Activated naive CD4-positive, alpha-beta T cell treated with anti-CD3 and anti-CD28 coated beads for 36 hours (primary cell): ENCODE measurements at regions not wholly inside any gene's neighbourhood (a gene's known extent, or its start where the extent isn't known, plus 50 kb on each side); places are given as distances from the start of the nearest gene placed in this dataset.

ENCODE experiments used
- CTCF ChIA-PET: fragments of 350-600 bp; sonication (Branson Sonifier 250); formaldehyde crosslinking; loops from one replicate; lab custom pipeline; 2021; ENCODE audit warnings: antibody characterized with exemption; lab: Charles Lee
- DNase-seq: peaks from one replicate; pipeline ENCODE4 v3.0.0-alpha.2; 2020
- H3K27ac Mint-ChIP-seq: one replicate; pipeline ENCODE4 v1.8.0; 2021; ENCODE audit warnings: mild to moderate bottlenecking, mixed read lengths
- H3K27me3 Mint-ChIP-seq: one replicate; pipeline ENCODE4 v1.8.0; 2021; ENCODE audit warnings: low read depth, mixed read lengths
- H3K36me3 Mint-ChIP-seq: one replicate; pipeline ENCODE4 v1.8.0; 2021; ENCODE audit warnings: low read depth, mixed read lengths
- H3K4me1 Mint-ChIP-seq: one replicate; pipeline ENCODE4 v1.8.0; 2021; ENCODE audit warnings: low read depth, mixed read lengths
- H3K4me3 Mint-ChIP-seq: one replicate; pipeline ENCODE4 v1.8.0; 2021; ENCODE audit warnings: mild to moderate bottlenecking, moderate library complexity, mixed read lengths
- H3K9me3 Mint-ChIP-seq: one replicate; pipeline ENCODE4 v1.8.0; 2021; ENCODE audit warnings: mixed read lengths
- intact Hi-C: fragments of 100-400 bp; cut with micrococcal nuclease; formaldehyde crosslinking; loops from one replicate; pipeline ENCODE4 v1.15.1; 2023

DNA sequence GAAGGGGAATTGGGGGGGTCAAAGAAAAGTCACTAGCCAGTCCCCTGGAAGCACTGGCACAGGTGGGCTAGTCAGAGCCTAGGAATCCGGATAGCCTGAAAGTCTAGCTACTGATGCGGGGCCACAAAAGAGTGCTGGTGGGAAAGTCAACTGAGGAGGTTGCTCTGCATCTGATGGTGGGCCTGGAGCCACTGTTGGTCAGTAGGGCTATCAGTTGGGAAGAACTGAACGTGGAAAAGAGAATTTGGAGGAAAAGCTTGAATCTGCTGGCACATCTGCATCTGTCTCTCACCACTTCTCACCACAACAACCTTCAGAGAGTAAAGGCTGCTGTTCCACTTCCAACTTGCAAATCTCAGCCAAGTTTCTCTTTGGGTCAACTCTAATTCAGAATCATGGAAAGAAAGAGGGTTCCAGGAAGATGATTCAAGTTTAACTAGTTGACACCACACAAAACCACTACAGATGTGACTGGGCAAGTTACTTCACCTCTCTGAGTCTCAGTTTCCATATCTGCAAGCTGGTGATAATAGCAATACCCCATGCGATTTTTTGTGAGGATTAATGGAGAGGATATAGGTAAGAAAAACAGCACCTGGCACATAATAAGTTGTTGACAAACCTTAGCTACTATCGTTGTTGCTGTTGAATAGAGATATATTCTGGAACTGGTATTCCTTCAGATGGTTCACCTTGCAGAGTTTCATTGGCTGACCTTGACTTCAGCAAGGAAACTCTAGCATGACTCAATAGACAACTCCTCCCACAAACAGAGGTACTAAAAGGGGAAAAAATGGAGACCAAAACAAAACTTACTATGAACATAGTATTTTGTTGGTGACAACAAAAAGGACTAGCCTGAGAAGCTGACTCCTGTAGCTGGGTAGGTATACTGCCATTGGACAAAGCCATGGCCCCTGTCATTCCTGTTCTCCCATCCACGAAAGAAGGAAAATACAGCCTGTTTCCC lies 280.2 kb upstream of the STT3B start:
- H3K36me3 Mint-ChIP-seq = no peaks in the 10 kb centered on the region
- intact Hi-C loops = loop anchor here (1.0 to 10.0 kb wide), 18 partner anchors 10 to 1810 kb away; partner anchors contain the start of gene STT3B
- CTCF ChIA-PET = interaction anchor here (0.6 to 1.4 kb wide), 5 partner anchors 10 to 176 kb away, joined by 3 to 5 read pairs (median 3); no protein-coding TSS in a partner anchor
- DNase-seq = peak; percentile 58
- peak overlapping the region; percentile 65 for H3K27ac Mint-ChIP-seq
- H3K27me3 Mint-ChIP-seq = no peaks in the 10 kb centered on the region
- no peaks in the 10 kb centered on the region for H3K9me3 Mint-ChIP-seq
- H3K4me1 Mint-ChIP-seq = peaks cover 61% of the 10 kb centered on the region
- no peak overlapping the region for H3K4me3 Mint-ChIP-seq

DNA sequence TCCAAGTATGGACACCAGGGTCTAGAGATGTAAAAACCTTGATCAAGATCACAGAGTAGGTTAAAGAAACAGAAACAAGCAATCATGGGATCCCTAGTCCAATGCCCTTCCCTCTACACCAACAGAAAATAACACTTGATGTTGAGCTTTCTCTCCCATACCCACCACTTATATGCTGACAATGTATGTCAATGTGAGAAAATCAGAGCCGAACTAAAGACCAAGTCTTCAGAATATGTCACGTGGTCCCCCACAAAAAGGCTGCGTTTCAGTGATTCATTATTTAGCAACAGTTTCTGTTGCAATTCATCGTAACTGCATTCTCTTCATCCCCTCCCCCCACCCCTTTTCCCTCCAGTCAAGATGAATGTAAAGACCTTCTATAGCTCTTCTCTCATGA lies 278.9 kb upstream of the STT3B start:
- Mint-ChIP-seq H3K4me1 (peaks cover 51% of the 10 kb centered on the region), H3K4me3 (no peak overlapping the region), H3K9me3 (no peaks in the 10 kb centered on the region), H3K27ac (peak overlapping the region; percentile 65), H3K27me3 (no peaks in the 10 kb centered on the region), H3K36me3 (no peaks in the 10 kb centered on the region)
- peak; percentile 59 for DNase-seq
- CTCF ChIA-PET = interaction anchor here (0.6 to 1.0 kb wide), 3 partner anchors 96 to 180 kb away, joined by 3 read pairs; no protein-coding TSS in a partner anchor
- intact Hi-C loops = loop anchor here (2.0 to 10.0 kb wide), 9 partner anchors 104 to 1809 kb away; no protein-coding TSS in a partner anchor

DNA sequence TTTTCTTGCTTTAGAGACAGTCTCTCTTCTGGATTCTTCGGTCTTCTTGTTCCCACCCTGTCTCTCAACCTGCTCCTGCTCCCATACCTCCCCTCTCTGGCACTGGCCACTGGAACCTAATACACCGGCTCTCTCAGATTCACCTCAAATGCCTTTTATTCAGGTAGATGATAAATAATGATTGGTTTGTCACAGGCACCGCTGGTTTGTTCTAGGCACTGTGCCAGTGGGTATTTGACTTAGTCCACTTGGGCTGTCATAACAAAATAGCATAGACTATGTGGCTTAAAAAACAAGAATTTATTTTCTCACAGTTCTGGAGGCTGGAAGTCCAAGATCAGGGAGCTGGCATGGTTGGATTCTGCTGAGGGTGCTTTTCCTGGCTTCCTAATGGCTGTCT lies 278.2 kb upstream of the STT3B start:
- H3K4me3 Mint-ChIP-seq = no peak overlapping the region
- no peaks in the 10 kb centered on the region for H3K27me3 Mint-ChIP-seq
- no peaks in the 10 kb centered on the region for H3K36me3 Mint-ChIP-seq
- peak overlapping the region; percentile 54 for H3K27ac Mint-ChIP-seq
- intact Hi-C loops = loop anchor here (5.0 to 10.0 kb wide), 8 partner anchors 103 to 1808 kb away; no protein-coding TSS in a partner anchor
- CTCF ChIA-PET = interaction anchor here (0.6 kb wide), 1 partner anchor 97 kb away, joined by 3 read pairs; no protein-coding TSS in a partner anchor
- peaks cover 3% of the 10 kb centered on the region for H3K9me3 Mint-ChIP-seq
- peaks cover 45% of the 10 kb centered on the region for H3K4me1 Mint-ChIP-seq
- DNase-seq = no peak

DNA sequence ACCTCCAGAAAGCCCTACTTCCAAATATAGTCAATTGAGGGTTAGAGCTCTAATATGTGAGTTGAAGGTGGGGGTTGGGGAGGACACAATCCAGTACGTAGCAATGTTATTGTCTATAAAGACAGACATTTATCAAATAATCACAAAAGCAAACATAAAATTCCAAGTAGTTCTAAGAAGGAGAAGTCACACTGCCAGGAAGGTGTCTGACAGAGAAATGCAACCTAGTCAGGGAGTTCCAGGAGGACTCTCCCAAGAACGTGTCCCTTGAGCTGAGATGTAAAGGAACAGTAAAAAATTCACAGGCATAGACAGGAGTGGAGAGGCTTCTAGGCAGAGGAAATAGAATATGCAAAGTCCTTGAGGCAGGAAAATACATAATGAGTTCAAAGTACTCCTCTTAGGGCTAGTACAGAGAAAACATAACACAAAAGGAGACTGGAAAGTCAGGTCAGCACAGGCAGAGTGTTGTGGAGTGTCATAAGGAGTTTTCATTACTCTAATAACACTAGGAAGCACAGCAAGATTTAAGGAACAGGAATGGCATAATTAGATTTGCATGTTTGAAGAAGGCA lies 277.6 kb upstream of the STT3B start:
- CTCF ChIA-PET = no interaction called here
- Mint-ChIP-seq H3K9me3 (peaks cover 3% of the 10 kb centered on the region), H3K4me1 (peaks cover 39% of the 10 kb centered on the region), H3K4me3 (no peak overlapping the region), H3K27me3 (no peaks in the 10 kb centered on the region), H3K36me3 (no peaks in the 10 kb centered on the region), H3K27ac (no peak overlapping the region)
- no peak for DNase-seq
- intact Hi-C loops = loop anchor here (10.0 kb wide), 2 partner anchors 860 to 1570 kb away; no protein-coding TSS in a partner anchor

DNA sequence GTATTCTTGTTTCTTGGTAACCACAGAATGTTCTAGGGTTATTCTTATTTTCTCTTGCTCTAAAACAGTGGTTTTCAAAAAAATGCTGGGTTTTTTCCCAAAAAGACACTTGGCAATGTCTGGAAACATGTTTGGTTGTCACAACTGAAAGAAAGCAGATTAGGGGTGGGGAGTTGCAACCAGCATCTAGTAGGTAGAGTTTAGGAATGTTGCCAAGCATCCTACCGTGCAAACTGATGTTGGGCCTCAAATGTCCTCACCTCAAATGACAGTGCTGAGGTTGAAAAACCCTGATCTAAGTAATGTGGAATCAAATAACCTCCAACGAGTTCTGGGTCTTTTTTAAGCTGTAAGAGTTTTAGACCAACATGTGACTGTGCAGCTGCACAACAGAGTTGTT lies 270.5 kb upstream of the STT3B start:
- intact Hi-C loops = no loop called here

DNA sequence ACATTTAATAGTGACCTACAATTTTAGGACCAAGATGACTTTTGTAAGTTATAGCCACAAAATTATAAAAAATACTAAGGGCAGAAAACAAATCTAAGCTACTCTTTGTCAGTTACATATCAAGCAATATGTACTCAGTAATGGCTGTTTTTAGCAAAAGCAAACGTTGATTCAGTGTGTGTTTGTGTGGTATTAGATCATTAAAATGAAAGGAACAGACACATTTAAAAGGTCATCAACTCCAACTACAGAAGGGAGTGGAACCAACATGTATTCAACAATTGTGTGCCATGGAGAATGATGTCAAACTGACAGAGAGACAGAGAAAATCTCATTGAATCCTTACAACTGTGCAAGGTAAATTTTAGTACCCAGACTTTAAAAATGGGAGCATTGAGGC lies 268.8 kb upstream of the STT3B start:
- H3K9me3 Mint-ChIP-seq = peaks cover 5% of the 10 kb centered on the region
- no peak overlapping the region for H3K4me3 Mint-ChIP-seq
- no peaks in the 10 kb centered on the region for H3K36me3 Mint-ChIP-seq
- H3K4me1 Mint-ChIP-seq = peaks cover 4% of the 10 kb centered on the region
- CTCF ChIA-PET = no interaction called here
- intact Hi-C loops = no loop called here
- no peak overlapping the region for H3K27ac Mint-ChIP-seq
- DNase-seq = no peak
- no peaks in the 10 kb centered on the region for H3K27me3 Mint-ChIP-seq

More for the DNA sequence above, 270.5 kb upstream of the STT3B start:
- H3K27me3 Mint-ChIP-seq = no peaks in the 10 kb centered on the region
- CTCF ChIA-PET = no interaction called here
- no peak for DNase-seq
- H3K27ac Mint-ChIP-seq = no peak overlapping the region
- no peak overlapping the region for H3K4me3 Mint-ChIP-seq
- H3K36me3 Mint-ChIP-seq = no peaks in the 10 kb centered on the region
- peaks cover 5% of the 10 kb centered on the region for H3K9me3 Mint-ChIP-seq
- H3K4me1 Mint-ChIP-seq = no peaks in the 10 kb centered on the region

DNA sequence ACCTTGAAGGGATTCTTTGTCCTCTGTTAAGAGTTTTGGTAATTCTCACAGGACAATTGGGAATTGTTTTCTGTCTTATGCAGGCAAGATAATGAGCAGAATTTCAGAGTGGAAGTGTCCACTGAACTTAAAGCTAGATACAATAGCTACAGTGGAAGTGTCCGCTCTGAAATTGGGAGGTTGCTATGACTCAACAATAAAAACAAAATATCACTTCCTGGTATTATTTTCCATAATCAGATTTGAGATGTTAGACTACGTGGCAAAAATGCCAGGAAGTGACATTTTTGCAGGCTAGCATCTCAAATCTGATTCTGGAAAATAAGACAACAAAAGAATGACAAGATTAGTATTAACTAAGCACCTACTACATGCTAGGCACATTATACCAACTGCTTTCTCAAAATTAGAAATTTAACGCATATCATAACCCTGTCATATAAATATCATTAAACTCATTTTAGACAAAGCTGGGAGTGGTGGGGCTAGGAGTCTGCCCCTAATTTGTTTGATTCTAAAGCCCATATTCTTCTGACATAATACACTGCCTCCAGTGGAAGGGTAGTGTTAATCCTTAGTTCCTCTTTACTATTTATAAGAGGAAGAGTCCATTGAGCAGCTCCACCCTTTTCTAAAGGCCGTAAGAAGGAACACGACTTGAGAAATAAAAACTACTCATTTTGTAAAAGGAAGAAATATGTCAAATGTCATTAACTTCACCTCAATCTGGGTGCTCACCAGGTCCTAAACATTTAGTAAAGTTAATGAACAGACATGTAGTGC lies 266.9 kb upstream of the STT3B start:
- Mint-ChIP-seq H3K36me3 (no peaks in the 10 kb centered on the region), H3K27ac (no peak overlapping the region), H3K9me3 (no peaks in the 10 kb centered on the region), H3K27me3 (no peaks in the 10 kb centered on the region), H3K4me3 (no peak overlapping the region), H3K4me1 (peaks cover 4% of the 10 kb centered on the region)
- DNase-seq = no peak
- CTCF ChIA-PET = interaction anchor here (0.7 kb wide), 1 partner anchor 840 kb away, joined by 3 read pairs; no protein-coding TSS in a partner anchor
- intact Hi-C loops = no loop called here

DNA sequence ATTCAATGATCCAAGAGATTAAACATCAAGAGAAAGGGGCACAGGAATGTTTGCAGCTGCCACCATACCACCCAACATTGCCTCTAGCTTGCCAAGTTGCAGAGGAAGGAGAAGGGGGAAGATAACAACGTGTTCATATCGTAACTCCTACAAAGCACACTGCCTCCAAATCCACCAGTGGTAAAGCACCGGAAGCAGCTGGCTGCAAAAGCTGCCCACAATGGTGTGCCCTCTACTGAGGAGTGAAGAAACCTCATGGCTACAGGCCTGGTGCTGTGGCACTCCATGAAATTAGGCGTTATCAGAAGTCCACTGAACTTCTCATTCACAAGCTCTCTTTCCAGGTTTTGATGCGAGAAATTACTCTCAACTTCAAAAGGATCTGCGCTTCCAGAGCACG lies 263.9 kb upstream of the STT3B start:
- CTCF ChIA-PET = interaction anchor here (0.6 kb wide), 1 partner anchor 127 kb away, joined by 3 read pairs; no protein-coding TSS in a partner anchor
- intact Hi-C loops = no loop called here
- Mint-ChIP-seq H3K4me3 (no peak overlapping the region), H3K27ac (no peak overlapping the region), H3K4me1 (peaks cover 4% of the 10 kb centered on the region), H3K9me3 (no peaks in the 10 kb centered on the region), H3K27me3 (no peaks in the 10 kb centered on the region), H3K36me3 (no peaks in the 10 kb centered on the region)
- DNase-seq = peak; percentile 31

DNA sequence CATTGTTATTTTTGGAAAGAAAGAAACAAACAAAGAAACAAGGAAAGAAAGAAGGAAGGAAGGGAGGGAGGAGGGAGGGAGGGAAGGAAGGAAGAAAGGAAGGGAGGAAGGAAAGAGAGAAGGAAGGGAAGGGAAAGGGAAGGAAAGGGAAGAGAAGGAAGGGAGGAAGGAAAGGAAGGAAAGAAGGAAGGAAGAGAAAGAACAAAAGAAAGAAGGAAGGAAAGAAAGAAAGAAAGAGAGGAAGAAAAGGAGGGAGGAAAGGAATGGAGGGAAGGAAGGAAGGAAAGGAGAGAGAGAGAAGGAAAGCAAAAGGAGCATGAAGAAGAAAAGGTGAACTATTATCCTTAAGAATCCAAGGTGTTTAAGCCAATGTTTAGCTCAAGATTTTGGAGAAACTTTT lies 262.7 kb upstream of the STT3B start:
- no peak for DNase-seq
- peaks cover 4% of the 10 kb centered on the region for H3K4me1 Mint-ChIP-seq
- no peaks in the 10 kb centered on the region for H3K9me3 Mint-ChIP-seq
- intact Hi-C loops = no loop called here
- no peak overlapping the region for H3K4me3 Mint-ChIP-seq
- CTCF ChIA-PET = no interaction called here
- no peaks in the 10 kb centered on the region for H3K27me3 Mint-ChIP-seq
- H3K36me3 Mint-ChIP-seq = no peaks in the 10 kb centered on the region
- no peak overlapping the region for H3K27ac Mint-ChIP-seq

DNA sequence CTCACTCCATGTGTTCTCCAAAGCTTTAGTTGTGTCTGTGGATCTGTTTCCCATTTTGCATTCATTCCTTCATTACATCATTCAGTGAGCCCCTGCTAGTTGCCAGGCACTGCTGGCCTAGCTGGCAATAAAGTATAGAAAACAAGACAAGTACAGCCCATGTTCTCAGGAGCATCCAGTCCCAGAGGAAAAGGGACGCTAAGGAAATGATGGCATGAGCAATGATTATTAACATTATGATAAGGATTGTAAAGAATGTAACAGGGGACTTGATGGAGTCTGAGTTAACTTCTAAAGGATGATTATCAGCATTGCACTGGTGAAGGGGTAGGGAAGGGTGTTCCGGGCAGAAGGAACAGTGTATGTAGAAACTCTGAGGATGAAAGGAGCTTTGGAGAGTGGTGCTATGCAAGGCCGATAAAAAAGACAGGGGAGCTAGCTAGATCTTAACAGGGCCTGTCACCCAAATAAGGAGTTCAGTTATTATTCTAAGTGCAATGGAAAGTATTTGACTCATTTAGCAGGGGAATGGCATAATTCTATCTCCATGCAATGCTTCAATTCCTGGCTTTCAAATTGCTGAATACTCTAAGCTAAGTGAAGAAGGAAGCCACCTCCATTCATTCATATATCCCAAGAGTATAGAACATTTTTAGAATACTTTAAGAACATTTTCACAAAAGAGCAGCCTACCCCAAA lies 258.2 kb upstream of the STT3B start:
- Mint-ChIP-seq H3K4me3 (no peak overlapping the region), H3K27ac (no peak overlapping the region), H3K27me3 (no peaks in the 10 kb centered on the region), H3K36me3 (no peaks in the 10 kb centered on the region), H3K4me1 (peaks cover 9% of the 10 kb centered on the region), H3K9me3 (no peaks in the 10 kb centered on the region)
- DNase-seq = no peak
- intact Hi-C loops = no loop called here
- CTCF ChIA-PET = no interaction called here

DNA sequence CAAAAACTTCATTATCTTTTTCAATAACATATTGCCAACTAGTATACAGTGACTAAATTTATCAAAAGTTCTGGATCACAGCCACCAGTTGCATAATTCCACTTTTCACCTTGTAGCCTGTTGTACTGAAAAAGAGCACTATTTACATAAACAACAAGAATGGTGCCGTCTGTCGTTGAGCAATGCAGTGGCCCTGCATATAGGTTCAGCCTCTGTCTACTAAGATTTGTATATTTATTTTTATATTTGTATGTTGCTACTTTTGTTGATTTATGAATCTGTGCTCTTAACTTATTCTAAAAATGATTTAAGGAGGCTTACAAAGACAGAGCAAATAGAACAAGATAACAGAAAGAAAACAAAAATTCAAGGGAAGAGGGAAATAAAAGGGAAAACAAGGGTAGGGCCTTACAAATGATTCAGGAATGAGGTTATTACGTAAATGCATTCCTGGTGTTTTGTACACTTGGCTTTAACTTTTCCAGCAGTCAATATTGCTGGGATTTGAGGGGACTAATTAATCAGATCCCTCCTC lies 257.6 kb upstream of the STT3B start:
- Mint-ChIP-seq H3K9me3 (no peaks in the 10 kb centered on the region), H3K4me1 (peaks cover 9% of the 10 kb centered on the region), H3K4me3 (no peak overlapping the region), H3K27ac (no peak overlapping the region), H3K27me3 (no peaks in the 10 kb centered on the region), H3K36me3 (no peaks in the 10 kb centered on the region)
- no peak for DNase-seq
- intact Hi-C loops = no loop called here
- CTCF ChIA-PET = no interaction called here
